ENCODE measurements at regions not wholly inside any gene's neighbourhood (a gene's known extent, or its start where the extent isn't known, plus 50 kb on each side); places are given as distances from the start of the nearest gene placed in this dataset.

- TF ChIP-seq CBX8 (IDR thresholded peaks at IDR 0.05; ENCODE audit: borderline replicate concordance, low read depth, low read length) (no peak), GTF2F1 (IDR thresholded peaks at IDR 0.05; ENCODE audit: borderline replicate concordance, low read depth, low read length) (no peak), RAD21 (IDR thresholded peaks at IDR 0.05 in 1 of 2, conservative IDR thresholded peaks at IDR 0.05 in 1 of 2; ENCODE audit: low read depth in 2 of 2, low read length in 2 of 2) (no peak), CTCF (IDR thresholded peaks at IDR 0.05; ENCODE audit: control extremely low read depth in 1 of 3, insufficient read depth in 1 of 3, low read depth in 1 of 3, low read length in 3 of 3) (no peak), YY1 (IDR thresholded peaks at IDR 0.05; ENCODE audit: low read depth, low read length) (no peak), TEAD4 (IDR thresholded peaks at IDR 0.05; ENCODE audit: low read depth, low read length) (no peak), EGR1 (IDR thresholded peaks at IDR 0.05; ENCODE audit: borderline replicate concordance, low read depth, low read length) (no peak)
These were observed 373.4 kb downstream of the FOXG1 start for GRCh38 chr14:29140016-29140415.
